ENCODE measurements at regions not wholly inside any gene's neighbourhood (a gene's known extent, or its start where the extent isn't known, plus 50 kb on each side); places are given as distances from the start of the nearest gene placed in this dataset.
A peak's percentile ranks its signal among the peaks of the same experiment; 100 is the strongest.

- no peak for DNase-seq (ENCODE audit: low read depth in 2 of 2)
Measured at GRCh38 chr1:96964761-96965160, 243.2 kb downstream of the PTBP2 start.

- peak; percentile 50 to 57 for DNase-seq (ENCODE audit: low read depth in 2 of 2)
Measured at GRCh38 chr1:96966536-96967138, 245.1 kb downstream of the PTBP2 start.

- no peak for DNase-seq (ENCODE audit: low read depth in 2 of 2)
Measured at GRCh38 chr1:96967311-96967710, 245.7 kb downstream of the PTBP2 start.

- DNase-seq (ENCODE audit: low read depth in 2 of 2) = no peak
Measured at GRCh38 chr1:96968541-96968940, 247.0 kb downstream of the PTBP2 start.

GRCh38 chr1:96968983-96969382, 247.4 kb downstream of the PTBP2 start:
- DNase-seq (ENCODE audit: low read depth in 2 of 2) = no peak

GRCh38 chr1:96969656-96970163, 248.1 kb downstream of the PTBP2 start:
- no peak for DNase-seq (ENCODE audit: low read depth in 2 of 2)

GRCh38 chr1:96971439-96971838, 249.9 kb downstream of the PTBP2 start:
- DNase-seq (ENCODE audit: low read depth in 2 of 2) = no peak

- no peak for DNase-seq (ENCODE audit: low read depth in 2 of 2)
Measured at GRCh38 chr1:96971849-96972602, 250.4 kb downstream of the PTBP2 start.

- DNase-seq (ENCODE audit: low read depth in 2 of 2) = peak in 1 of 2 experiments; percentile 27
Measured at GRCh38 chr1:96973605-96974004, 252.0 kb downstream of the PTBP2 start.

GRCh38 chr1:96978444-96978843, 256.9 kb downstream of the PTBP2 start:
- DNase-seq (ENCODE audit: low read depth in 2 of 2) = no peak

- DNase-seq (ENCODE audit: low read depth in 2 of 2) = no peak
Measured at GRCh38 chr1:96978901-96979300, 257.3 kb downstream of the PTBP2 start.

GRCh38 chr1:96979304-96980268, 258.0 kb downstream of the PTBP2 start:
- DNase-seq (ENCODE audit: low read depth in 2 of 2) = no peak

- no peak for DNase-seq (ENCODE audit: low read depth in 2 of 2)
Measured at GRCh38 chr1:96980448-96980847, 258.9 kb downstream of the PTBP2 start.

GRCh38 chr1:96981181-96981580, 259.6 kb downstream of the PTBP2 start:
- DNase-seq (ENCODE audit: low read depth in 2 of 2) = no peak

GRCh38 chr1:96982118-96982517, 260.5 kb downstream of the PTBP2 start:
- no peak for DNase-seq (ENCODE audit: low read depth in 2 of 2)

- no peak for DNase-seq (ENCODE audit: low read depth in 2 of 2)
Measured at GRCh38 chr1:96983866-96984265, 262.3 kb downstream of the PTBP2 start.

GRCh38 chr1:96987186-96987703, 265.7 kb downstream of the PTBP2 start:
- no peak for DNase-seq (ENCODE audit: low read depth in 2 of 2)

GRCh38 chr1:96989302-96989701, 267.7 kb downstream of the PTBP2 start:
- DNase-seq (ENCODE audit: low read depth in 2 of 2) = no peak

- no peak for DNase-seq (ENCODE audit: low read depth in 2 of 2)
Measured at GRCh38 chr1:96990136-96990535, 268.6 kb downstream of the PTBP2 start.

GRCh38 chr1:96991261-96991660, 269.7 kb downstream of the PTBP2 start:
- DNase-seq (ENCODE audit: low read depth in 2 of 2) = no peak

- peak in 1 of 2 experiments; percentile 25 for DNase-seq (ENCODE audit: low read depth in 2 of 2)
Measured at GRCh38 chr1:96992871-96993270, 271.3 kb downstream of the PTBP2 start.

- DNase-seq (ENCODE audit: low read depth in 2 of 2) = no peak
Measured at GRCh38 chr1:96995351-96995750, 273.8 kb downstream of the PTBP2 start.

All from fibroblast of skin of left quadriceps (primary cell).